ENCODE measurements at regions not wholly inside any gene's neighbourhood (a gene's known extent, or its start where the extent isn't known, plus 50 kb on each side); places are given as distances from the start of the nearest gene placed in this dataset.
"Not testable (repeated sequence)": the region's sequence is repeated elsewhere in the genome, so short reads cannot be mapped to it uniquely, and the experiment has no call there.

DNA sequence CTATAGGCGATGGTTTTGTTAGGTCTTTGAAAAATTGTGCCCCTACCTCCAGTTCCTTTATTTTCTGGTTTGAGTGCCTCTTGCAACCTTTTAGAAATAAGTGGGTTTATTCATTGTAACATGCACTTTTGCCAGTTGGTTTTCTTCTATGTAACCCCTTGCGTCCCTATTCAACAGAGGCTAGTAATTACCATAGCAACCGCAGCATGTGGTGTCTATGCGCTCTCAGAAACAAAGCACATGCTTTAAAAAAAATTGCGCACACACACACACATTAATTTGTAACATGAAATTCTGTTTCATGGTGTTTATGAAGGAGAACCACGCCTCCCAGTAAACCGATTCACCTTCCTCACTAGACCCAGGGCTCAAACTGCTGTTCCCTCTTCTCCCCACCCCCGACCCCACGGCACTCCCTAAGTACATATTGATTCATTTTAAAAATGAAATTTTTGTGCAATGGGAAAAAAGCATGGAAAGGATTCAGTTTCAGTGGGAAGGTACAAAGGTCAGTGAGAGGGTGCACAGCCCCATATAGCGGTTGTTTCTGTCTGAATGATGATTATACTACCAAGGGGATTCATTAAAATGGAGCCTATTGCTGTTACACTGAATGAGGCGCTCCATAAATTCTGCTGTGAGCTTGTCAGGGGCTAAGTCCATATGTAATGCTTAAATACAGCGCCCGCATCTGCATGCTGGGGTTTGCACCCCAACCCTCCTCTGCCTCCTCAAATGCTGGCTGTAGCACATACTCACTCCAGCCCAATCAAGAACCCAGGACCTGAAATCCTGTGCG lies 206.9 kb downstream of the ICOS start:
- intact Hi-C loops (cut with DNase I; ENCODE audit: low total_unique reads), result no loop called here
- TF ChIP-seq, protein P1, sequence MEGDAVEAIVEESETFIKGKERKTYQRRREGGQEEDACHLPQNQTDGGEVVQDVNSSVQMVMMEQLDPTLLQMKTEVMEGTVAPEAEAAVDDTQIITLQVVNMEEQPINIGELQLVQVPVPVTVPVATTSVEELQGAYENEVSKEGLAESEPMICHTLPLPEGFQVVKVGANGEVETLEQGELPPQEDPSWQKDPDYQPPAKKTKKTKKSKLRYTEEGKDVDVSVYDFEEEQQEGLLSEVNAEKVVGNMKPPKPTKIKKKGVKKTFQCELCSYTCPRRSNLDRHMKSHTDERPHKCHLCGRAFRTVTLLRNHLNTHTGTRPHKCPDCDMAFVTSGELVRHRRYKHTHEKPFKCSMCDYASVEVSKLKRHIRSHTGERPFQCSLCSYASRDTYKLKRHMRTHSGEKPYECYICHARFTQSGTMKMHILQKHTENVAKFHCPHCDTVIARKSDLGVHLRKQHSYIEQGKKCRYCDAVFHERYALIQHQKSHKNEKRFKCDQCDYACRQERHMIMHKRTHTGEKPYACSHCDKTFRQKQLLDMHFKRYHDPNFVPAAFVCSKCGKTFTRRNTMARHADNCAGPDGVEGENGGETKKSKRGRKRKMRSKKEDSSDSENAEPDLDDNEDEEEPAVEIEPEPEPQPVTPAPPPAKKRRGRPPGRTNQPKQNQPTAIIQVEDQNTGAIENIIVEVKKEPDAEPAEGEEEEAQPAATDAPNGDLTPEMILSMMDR (IDR thresholded peaks at IDR 0.05), result no peak
- no peak for TF ChIP-seq POLR2A (IDR thresholded peaks at IDR 0.05)
- H3K4me3 ChIP-seq (ENCODE audit: low read depth, poor library complexity, severe bottlenecking), result no peak overlapping the region
- DNase-seq (ENCODE audit: low spot score in 2 of 2), result no peak
- 85 to 87% methylated on average over 14 of the region's 14 CpGs for WGBS, 2 donors

DNA sequence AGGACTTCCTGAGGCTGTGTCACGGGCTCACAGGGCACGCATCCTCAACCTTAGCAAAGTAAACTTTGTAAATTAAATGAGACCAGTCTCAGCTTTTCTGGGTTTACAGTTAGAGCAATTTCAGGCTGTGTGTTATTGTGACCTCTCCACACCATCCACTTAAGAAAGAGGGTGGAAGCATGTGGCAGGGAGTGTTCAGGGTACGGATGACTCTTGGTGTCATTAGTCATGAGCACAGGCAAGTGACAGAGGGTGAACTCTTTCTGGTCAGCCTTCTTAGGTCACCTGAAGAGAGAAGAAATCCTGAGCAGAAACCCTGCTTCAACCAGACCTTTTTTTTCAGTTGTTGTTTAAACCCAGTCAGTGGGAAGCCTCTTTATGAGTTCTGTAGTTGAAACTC lies 207.9 kb downstream of the ICOS start:
- WGBS, 2 donors, result 94 to 100% methylated on average over 3 of the region's 3 CpGs
- no peak overlapping the region for H3K4me3 ChIP-seq (ENCODE audit: low read depth, poor library complexity, severe bottlenecking)
- no peak for DNase-seq (ENCODE audit: low spot score in 2 of 2)
- intact Hi-C loops (cut with DNase I; ENCODE audit: low total_unique reads), result no loop called here
- TF ChIP-seq, protein P1 (IDR thresholded peaks at IDR 0.05), result no peak
- TF ChIP-seq POLR2A (IDR thresholded peaks at IDR 0.05), result no peak

DNA sequence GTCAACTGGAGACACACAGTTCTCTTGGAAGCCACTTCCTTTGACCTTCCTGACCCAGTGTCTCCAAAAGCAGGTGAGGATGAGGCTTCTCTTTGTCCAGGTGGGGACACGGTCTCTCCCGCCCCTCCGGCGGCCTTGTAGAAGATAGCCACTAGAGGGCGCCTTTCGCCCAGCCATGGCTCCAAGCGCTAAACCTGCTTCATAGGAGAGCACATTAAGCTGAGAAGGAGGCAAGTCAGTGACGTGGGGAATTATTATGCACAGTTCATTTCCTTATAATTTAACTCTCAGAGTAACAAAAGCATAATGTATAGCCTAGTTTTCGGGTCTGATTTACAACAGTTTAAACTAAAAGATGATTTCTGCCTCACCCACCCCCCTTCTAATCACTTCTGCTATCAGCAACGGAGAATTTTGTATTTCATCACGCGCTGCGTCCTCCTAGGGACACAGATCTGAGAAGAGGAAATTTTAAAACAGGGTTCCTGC lies 208.7 kb downstream of the ICOS start:
- no peak for TF ChIP-seq POLR2A (IDR thresholded peaks at IDR 0.05)
- TF ChIP-seq, protein P1 (IDR thresholded peaks at IDR 0.05), result peak in 1 of 3 donors; percentile 56
- DNase-seq (ENCODE audit: low spot score in 2 of 2), result peak; percentile 55 to 94
- no peak overlapping the region for H3K4me3 ChIP-seq (ENCODE audit: low read depth, poor library complexity, severe bottlenecking)
- WGBS, 2 donors, result 9 to 12% methylated on average over 13 of the region's 13 CpGs
- intact Hi-C loops (cut with DNase I; ENCODE audit: low total_unique reads), result loop anchor here (5.0 kb wide), 1 partner anchor 182 kb away; no protein-coding TSS in a partner anchor

DNA sequence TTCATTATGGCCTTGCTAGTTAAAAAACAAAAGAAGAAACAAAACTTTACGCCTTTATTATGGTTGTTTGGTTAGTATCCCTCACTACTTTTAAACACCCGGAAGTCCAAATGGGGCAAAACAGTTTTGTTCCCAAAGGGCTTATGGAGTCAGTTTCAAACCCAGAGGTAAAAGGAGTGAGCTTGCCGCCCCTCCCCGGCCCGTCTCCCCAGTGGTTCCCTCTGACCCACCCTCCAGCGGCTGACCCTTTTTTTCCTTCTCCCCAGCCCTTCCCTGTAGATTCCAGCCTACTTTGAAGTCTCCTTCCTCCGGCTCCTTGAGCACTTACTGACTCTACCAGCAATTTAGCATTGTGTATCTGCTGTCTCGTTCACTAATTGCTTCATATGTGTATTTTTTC lies 209.2 kb downstream of the ICOS start:
- TF ChIP-seq, protein P1 (IDR thresholded peaks at IDR 0.05), result no peak
- H3K4me3 ChIP-seq (ENCODE audit: low read depth, poor library complexity, severe bottlenecking), result no peak overlapping the region
- 11 to 34% methylated on average over 8 of the region's 8 CpGs for WGBS, 2 donors
- DNase-seq (ENCODE audit: low spot score in 2 of 2), result no peak
- intact Hi-C loops (cut with DNase I; ENCODE audit: low total_unique reads), result loop anchor here (5.0 kb wide), 1 partner anchor 182 kb away; no protein-coding TSS in a partner anchor

DNA sequence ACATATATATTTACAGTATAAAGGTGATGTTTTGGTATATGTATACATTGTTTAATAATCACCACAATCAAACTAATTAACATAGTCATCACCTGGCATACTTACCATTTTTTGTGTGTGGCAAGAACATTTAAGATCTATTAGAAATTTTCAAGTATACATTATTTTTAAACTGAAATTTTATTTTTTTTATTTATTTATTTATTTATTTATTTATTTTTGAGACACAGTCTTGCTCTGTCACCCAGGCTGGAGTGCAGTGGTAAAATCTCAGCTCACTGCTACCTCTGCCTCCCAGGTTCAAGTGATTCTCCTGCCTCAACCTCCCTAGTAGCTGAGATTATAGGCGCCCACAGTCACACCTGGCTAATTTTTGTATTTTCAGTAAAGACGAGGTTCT lies 210.5 kb downstream of the ICOS start:
- DNase-seq (ENCODE audit: low spot score in 2 of 2); H3K4me3 ChIP-seq (ENCODE audit: low read depth, poor library complexity, severe bottlenecking): not testable (repeated sequence)
- 95 to 100% methylated on average over 2 of the region's 2 CpGs for WGBS, 2 donors
- intact Hi-C loops (cut with DNase I; ENCODE audit: low total_unique reads), result loop anchor here (5.0 kb wide), 1 partner anchor 180 kb away; no protein-coding TSS in a partner anchor

DNA sequence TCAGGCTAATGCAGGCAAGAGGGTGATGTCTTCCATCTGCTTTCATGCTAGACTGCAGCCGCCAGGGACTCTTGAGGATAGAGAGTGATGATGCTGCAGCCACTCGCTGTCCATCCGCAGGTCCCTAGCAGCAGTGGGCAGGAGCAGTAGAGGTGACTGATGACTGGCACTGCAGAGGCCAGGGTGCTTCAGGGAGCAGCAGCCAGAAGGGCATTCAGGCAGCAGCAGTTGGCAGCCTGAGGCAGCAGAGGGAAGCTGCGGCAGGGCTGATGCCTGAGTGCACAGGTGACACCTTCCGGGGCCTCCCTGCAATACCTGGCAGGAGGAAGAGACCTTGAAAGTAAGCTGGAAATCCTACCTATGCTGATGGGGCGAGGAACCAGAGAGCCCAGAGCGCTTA lies 214.2 kb downstream of the ICOS start:
- 74 to 82% methylated on average over 7 of the region's 7 CpGs for WGBS, 2 donors
- H3K4me3 ChIP-seq (ENCODE audit: low read depth, poor library complexity, severe bottlenecking), result no peak overlapping the region
- no peak for DNase-seq (ENCODE audit: low spot score in 2 of 2)
- intact Hi-C loops (cut with DNase I; ENCODE audit: low total_unique reads), result no loop called here
- TF ChIP-seq POLR2A (IDR thresholded peaks at IDR 0.05), result no peak
- TF ChIP-seq, protein P1 (IDR thresholded peaks at IDR 0.05), result no peak

Data from lower leg skin (tissue), 4 donors.